Esophagus squamous epithelium (tissue), 5 donors: ENCODE measurements at regions not wholly inside any gene's neighbourhood (a gene's known extent, or its start where the extent isn't known, plus 50 kb on each side); places are given as distances from the start of the nearest gene placed in this dataset.
"Not testable (repeated sequence)": the region's sequence is repeated elsewhere in the genome, so short reads cannot be mapped to it uniquely, and the experiment has no call there.

Source experiments
- DNase-seq: peaks from one replicate; lab custom pipeline; 2025; lab: John Stamatoyannopoulos, UW
- H3K27ac ChIP-seq, 4 donors: fragments of 200-600 bp; sonication (generic); one replicate each; pipeline ENCODE4 v1.5.1; 2016 to 2019; ENCODE audit warnings: mild to moderate bottlenecking in 1 of 4
- H3K27me3 ChIP-seq, 4 donors: fragments of 200-600 bp; sonication (generic); 1 replicate in 3 of 4; 2 replicates in 1 of 4; pipeline versions ENCODE4 v1.5.1 to v1.6.0; 2017 to 2021; ENCODE audit warnings: antibody characterized with exemption in 1 of 4
- H3K36me3 ChIP-seq, 3 donors: fragments of 200-600 bp; sonication (generic); one replicate each; pipeline ENCODE4 v1.5.1; 2016 to 2019
- H3K4me1 ChIP-seq, 3 donors: fragments of 200-600 bp; sonication (generic); one replicate each; pipeline ENCODE4 v1.5.1; 2017 to 2019
- H3K4me3 ChIP-seq, 4 donors: fragments of 200-600 bp; sonication (generic); 1 replicate in 3 of 4; 2 replicates in 1 of 4; pipeline ENCODE4 v1.5.1; 2016 to 2019; ENCODE audit warnings: mild to moderate bottlenecking in 2 of 4, moderate library complexity in 1 of 4
- H3K9me3 ChIP-seq, 3 donors: fragments of 200-600 bp; sonication (generic); one replicate each; pipeline ENCODE4 v1.5.1; 2016 to 2019
- WGBS, 2 donors: methylation state at CpG; one replicate each; pipeline ENCODE4 v1.1.5; 2018; 5-methylcytosine and 5-hydroxymethylcytosine counted together
- intact Hi-C: fragments of 100-400 bp; cut with DNase I; formaldehyde crosslinking; loops from one replicate; pipeline ENCODE4 v1.15.0; 2022
- donor health status: DM: yes; HTN: yes; CAD: no.

DNA sequence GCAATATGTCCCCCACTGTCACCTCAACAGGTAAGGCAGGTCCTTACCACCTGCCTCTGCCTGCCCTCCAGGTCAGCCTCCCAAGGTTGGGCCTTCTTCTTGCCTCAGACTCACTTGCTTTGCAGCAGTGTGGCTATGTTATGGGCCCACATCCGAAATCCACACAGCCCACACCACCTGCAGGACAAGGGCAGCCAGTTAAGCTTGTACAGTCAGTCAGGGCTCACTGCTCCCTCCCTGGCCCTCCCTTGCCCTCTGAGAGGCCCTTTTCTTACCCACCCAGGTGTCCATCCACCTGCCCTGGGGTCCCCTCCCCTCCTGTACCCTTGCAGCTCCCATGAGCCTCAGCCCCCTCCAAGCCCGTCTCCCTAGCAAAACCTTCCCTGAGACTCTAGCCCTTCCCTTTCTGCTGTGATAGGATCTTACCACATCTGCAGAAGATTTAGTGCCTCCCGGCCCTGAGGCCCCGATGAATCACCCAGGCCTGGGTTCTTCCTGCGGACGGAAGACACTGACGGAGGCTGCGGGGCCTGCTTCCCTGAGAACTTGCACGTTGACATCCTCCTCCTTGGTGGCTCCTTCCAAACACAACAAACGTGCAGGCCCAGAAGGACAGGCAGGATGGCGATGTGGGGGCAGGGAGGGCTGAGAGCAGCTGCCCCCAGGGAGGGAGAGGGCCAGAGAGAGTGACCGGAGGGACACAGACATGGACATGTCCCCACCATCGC, 5466.2 kb upstream of the TPTE start:
- H3K27ac ChIP-seq, H3K4me3 ChIP-seq, H3K36me3 ChIP-seq, intact Hi-C loops, H3K27me3 ChIP-seq, DNase-seq, H3K9me3 ChIP-seq, H3K4me1 ChIP-seq: not testable (repeated sequence)
- WGBS, 2 donors = no CpG with 5 or more reads among the region's 13 CpGs

DNA sequence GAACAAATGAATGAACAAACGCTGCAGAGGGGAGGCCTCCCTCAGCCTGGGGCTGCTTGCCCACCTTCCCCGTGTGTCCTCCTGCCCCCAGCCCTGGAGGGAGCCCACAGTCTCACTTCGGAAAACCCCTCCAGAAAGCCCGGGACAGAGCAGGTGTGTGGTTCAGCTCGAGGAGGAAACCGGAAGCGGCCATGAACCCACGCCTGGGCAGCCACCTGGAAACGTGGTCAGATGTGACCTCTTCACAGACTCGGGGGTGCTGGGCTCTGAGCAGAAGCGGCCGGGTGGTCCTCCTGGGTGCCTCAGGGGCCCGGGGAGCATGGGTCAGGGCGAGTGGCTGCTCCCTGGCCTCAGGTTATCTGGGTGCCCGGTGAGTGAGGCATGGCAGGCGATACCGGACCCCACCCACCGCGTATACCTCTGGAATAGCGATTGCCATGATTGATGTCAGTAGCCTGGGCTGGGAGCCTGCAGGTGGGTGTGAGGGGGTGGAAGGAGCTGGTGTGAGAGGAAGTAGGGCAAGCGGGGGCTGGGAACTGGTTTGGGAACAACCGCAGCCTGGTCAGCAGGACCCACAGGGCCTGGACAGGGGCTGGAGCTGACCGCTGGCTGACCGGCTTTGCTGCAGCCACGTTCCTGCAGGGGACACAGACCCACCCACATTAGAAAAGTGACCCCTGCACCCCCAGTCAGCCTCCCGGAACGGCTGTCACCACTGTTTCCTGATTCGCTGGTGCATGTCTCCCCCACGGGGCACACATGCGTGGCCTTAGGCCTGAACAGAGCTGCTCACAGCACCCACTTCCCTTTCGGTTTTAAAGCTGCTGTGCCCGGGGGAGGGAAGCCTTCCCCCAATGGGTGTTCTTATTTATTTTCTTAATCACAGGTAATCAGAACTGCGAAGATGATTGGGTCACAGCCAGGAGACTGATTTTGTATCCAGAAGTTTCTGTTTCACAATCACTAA, 5465.1 kb upstream of the TPTE start:
- H3K36me3 ChIP-seq, H3K4me1 ChIP-seq, H3K27ac ChIP-seq, DNase-seq, H3K4me3 ChIP-seq, H3K27me3 ChIP-seq, intact Hi-C loops, H3K9me3 ChIP-seq: not testable (repeated sequence)
- WGBS, 2 donors = no CpG with 5 or more reads among the region's 33 CpGs

DNA sequence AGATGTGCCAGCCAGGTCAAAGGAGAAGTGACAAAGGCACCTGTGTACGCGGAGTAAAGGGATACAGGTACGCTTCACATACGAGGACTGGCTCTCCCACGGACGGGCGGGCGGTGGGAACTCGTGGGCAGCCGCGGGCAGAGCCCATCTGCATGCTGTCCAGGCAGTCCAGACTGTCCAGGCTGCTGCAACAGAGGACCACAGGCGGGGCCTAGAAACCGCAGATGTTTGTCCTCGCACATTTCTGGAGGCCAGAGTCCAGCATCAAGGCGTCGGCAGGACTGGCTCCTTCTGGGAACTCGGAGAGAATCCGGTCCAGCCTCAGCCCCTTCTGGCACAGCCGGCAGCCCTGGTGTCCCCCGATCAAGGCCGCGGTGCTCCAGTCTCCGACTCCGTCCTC, 5464.3 kb upstream of the TPTE start:
- H3K4me1 ChIP-seq, intact Hi-C loops, DNase-seq, H3K27ac ChIP-seq, H3K4me3 ChIP-seq, H3K9me3 ChIP-seq, H3K36me3 ChIP-seq, H3K27me3 ChIP-seq: not testable (repeated sequence)
- WGBS, 2 donors = no CpG with 5 or more reads among the region's 24 CpGs

DNA sequence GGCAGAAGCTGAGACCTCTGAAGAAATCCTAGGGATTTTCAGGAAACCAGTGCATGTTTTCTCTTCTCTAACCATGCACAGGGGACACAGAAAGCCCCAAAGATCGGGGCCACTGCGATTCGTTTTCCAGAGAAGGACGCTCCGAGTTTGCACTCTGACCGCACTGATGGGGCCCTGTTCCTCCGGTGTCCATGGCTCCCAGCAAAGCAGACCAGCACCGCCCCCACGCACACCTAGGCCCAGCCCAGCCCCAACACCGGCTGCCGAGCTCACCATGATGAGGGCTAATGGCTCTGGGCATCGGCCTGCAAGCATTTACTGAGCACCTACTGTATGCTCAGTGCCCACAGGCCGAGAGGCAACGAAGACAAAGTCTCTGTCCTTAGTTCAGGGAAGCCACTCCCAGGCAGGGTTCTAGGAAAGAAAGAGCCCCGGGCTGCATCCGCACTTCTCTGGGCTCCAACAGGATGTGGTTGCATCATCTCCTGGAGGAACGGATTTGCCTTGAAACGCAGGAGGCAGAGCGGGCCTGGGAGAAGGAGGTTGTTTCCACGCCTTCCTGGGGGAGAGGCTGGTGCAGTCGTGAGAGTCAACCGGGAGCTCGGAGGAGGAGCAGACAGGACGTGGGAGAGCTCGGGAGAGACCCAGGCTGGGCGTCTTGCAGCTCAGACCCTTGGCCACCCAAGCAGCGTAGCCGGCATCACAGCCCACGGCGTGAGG, 5460.9 kb upstream of the TPTE start:
- H3K27me3 ChIP-seq, DNase-seq, H3K4me1 ChIP-seq, H3K36me3 ChIP-seq, H3K4me3 ChIP-seq, H3K9me3 ChIP-seq, intact Hi-C loops, H3K27ac ChIP-seq: not testable (repeated sequence)
- WGBS, 2 donors = no CpG with 5 or more reads among the region's 30 CpGs

DNA sequence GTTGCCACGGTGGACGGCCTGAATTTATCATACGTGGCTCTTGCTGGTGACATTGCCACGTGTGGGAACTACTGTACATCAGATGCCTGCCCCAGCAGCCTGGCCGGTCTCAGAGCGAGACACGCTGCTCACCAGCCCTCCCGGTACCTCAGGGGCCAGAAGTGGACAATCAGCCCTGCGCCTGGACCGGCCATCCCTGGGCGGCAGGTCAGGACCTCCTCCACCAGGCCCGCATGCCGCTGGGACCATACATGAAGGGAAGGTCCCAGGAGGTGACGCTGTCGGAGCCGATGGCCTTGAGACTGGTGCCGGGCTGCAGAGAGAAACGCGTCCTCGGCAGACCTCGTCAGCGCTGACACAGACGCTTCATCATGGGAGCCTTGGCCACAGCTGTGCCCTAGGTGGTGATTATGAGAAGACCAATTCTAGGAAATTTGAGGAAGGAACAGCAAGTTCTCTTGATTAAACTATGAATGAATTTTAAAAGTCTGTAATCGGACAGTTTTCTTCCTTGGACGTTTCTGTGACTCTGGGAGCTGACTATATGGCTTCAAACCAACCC, 5456.7 kb upstream of the TPTE start:
- DNase-seq, intact Hi-C loops, H3K4me1 ChIP-seq, H3K4me3 ChIP-seq, H3K27me3 ChIP-seq, H3K9me3 ChIP-seq, H3K36me3 ChIP-seq, H3K27ac ChIP-seq: not testable (repeated sequence)
- WGBS, 2 donors = no CpG with 5 or more reads among the region's 25 CpGs

DNA sequence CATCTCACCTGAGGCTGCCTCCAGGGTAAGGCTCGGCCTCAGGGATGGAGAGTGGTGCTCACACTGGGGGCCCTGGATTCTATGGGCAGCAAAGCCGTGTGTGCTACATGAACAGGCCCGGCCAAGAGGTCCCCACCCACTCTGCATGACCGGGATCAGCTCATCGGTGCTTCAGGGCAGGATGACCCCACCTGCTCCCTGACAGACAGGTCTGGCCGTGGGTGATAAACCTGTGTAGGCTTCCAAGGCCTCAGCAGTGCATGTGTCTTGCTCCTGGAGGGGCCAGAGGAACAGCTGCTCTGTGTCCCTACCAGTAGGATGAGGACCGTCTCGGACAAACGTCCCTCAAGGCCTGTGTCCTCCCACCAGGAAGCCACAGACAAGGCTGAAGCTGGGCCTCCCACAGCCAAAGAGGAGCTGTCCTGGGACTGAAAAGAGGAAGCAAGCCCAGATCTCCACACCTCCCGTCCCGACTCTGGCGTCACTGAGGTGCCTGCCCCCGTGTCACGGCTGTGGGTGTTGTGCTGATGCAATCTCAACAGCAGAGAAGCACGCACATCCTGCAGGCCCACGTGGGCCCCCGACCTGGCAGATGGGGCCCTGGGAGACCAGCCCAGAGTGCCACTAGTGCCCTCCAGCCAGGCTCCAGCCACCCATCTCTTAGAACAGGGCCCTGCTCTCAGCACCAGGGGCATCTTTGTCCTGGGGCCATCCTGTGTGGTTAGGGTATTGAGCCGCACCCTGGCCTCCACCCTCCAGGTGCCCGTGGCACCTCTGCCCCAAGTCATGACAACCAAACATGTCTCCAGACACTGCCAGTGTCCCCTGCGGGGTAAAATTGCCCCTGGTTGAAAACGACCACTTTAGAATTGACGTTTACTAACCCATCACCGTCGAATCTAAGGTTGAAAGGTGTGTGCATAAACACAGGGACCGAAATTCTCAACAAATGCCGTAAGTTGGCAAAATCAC, 5455.9 kb upstream of the TPTE start:
- 83% methylated on average over 3 of the region's 26 CpGs; no CpG with 5 or more reads in 1 of the 2 donors for WGBS, 2 donors
- H3K4me1 ChIP-seq, intact Hi-C loops, H3K4me3 ChIP-seq, H3K27ac ChIP-seq, DNase-seq, H3K36me3 ChIP-seq, H3K27me3 ChIP-seq, H3K9me3 ChIP-seq: not testable (repeated sequence)

DNA sequence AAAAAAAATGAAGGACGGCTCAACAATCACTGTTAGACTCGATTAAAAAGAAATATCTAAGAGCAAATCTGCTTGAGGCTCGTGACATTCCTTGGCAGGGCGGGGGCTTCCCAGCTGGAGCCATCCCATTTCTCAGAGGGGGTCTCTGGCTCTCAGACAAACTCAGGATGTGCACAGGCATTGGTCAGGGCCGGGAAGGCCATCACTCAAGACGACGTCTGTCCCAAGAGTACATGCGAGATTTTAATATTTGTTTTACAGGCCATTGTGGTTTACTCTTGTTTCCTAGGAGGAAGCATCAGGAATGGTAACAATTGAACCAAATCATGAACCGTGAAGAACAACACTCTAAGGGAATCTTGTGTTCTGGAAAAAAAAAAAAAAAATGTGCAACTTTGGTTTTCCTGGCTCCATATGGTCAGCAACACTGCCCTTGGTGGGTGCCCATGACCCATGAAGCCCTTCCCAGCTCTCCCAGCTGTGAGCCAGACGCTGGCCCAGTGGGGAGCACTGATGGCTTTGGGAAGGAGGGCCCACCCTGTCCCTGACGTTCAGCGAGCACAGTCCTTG, 5454.6 kb upstream of the TPTE start:
- H3K27ac ChIP-seq, intact Hi-C loops, H3K27me3 ChIP-seq, H3K36me3 ChIP-seq, H3K4me3 ChIP-seq, H3K9me3 ChIP-seq, DNase-seq, H3K4me1 ChIP-seq: not testable (repeated sequence)
- WGBS, 2 donors = no CpG with 5 or more reads among the region's 12 CpGs

DNA sequence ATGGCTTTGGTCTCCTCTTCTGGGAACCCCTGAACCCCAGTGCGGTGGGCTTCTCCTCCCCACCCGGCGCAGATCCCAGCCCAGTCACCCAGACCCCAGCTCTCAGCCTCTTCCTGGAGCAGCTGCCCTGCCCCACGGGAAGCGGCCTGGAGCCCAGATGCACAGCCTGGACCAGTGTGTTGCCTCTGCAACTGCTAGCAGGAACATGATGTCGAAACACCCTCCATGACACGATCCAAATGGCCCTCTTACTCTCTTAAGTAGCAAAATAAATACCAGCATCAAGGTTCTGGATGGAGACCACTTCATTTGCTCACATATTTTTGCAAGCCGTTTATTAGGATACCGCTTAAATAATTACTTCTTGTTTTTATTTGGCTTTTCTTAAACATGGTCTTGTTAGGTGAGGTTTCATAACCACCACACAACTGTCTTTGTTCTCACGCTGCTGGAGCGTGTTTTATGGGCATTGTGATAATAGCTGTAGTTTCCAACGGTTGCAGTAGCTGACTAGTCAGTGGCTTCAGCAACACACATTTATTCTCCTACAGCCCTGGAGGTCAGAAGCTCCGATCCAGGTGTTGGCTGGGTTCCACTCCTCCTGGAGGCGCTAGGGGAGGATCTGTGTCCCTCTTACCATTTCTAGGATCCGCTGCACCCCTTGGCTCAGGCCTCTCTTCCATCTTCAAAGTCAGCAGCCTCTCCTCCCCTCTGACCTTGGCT, 5453.9 kb upstream of the TPTE start:
- H3K27ac ChIP-seq, H3K4me1 ChIP-seq, intact Hi-C loops, H3K9me3 ChIP-seq, H3K4me3 ChIP-seq, DNase-seq, H3K27me3 ChIP-seq, H3K36me3 ChIP-seq: not testable (repeated sequence)
- WGBS, 2 donors = no CpG with 5 or more reads among the region's 15 CpGs

DNA sequence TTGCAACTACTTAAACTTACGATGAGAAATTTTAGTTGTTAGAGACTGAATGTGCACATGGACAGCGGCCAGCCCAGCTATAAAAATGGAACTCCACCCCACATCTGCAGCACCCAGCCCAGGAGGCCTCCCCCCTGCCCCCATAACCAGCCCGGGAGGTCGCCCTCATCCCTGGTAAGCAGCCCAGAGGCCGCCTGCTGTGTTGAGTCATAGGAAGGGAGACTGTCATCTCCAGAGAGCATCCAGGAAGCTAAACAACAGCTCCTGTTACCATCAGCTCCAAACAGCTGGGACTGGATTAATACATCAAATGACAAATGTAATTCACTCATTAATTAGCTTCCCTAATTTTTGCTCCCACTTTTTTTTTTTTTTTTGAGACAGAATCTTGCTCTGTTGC, 5452.7 kb upstream of the TPTE start:
- H3K4me1 ChIP-seq, H3K9me3 ChIP-seq, H3K27ac ChIP-seq, intact Hi-C loops, H3K27me3 ChIP-seq, H3K36me3 ChIP-seq, DNase-seq, H3K4me3 ChIP-seq: not testable (repeated sequence)
- WGBS, 2 donors = no CpG with 5 or more reads among the region's 5 CpGs

DNA sequence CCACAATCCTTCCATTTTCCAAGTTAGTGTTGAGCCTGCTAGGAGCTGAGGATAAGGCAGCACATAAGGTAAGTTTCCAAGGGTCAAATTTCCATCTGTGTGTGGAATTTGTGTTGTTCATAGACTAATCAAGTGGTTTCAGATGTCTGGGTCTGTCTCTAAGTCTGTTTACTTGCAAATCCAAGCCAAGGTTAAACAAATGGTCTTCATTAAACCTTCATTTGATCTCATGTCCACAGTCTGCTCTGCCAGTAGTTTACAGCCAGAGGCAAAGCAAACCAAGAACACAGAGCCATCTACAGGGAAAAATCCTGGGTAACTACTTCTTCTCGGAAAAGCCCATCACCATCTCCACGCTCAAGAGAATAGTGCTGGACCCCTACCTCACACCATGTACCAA, 5450.2 kb upstream of the TPTE start:
- no CpG with 5 or more reads among the region's 2 CpGs for WGBS, 2 donors
- H3K4me1 ChIP-seq, H3K4me3 ChIP-seq, H3K36me3 ChIP-seq, H3K27ac ChIP-seq, H3K9me3 ChIP-seq, H3K27me3 ChIP-seq, intact Hi-C loops, DNase-seq: not testable (repeated sequence)

DNA sequence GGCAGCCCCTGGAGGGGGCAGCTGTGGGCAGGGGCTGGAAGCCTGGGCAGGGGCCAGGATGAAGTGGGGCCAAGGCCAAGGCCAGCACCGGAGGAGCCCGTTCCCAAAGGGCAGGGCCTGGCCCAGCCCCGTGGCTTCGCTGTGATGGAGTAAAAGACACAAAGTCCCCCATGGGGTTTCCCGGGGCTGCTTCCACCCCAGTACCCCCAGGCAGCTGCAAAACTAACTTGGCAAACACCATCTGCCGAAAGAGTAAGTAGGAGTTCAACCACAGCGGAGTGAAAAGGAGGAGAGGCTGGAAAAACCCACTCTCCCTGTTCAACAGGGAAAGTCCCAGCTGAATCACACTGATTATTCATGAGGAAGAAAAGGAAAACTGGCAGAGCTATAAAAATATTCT, 5444.5 kb upstream of the TPTE start:
- H3K36me3 ChIP-seq, H3K27ac ChIP-seq, intact Hi-C loops, DNase-seq, H3K4me3 ChIP-seq, H3K9me3 ChIP-seq, H3K4me1 ChIP-seq, H3K27me3 ChIP-seq: not testable (repeated sequence)
- WGBS, 2 donors = no CpG with 5 or more reads among the region's 7 CpGs
